ENCODE measurements at regions not wholly inside any gene's neighbourhood (a gene's known extent, or its start where the extent isn't known, plus 50 kb on each side); places are given as distances from the start of the nearest gene placed in this dataset.

- TF ChIP-seq CTCF (IDR thresholded peaks at IDR 0.05; ENCODE audit: low read depth, low read length), result no peak
Measured at GRCh38 chr13:22055259-22055658, 384.4 kb downstream of the FGF9 start.

GRCh38 chr13:22060187-22060586 lies 389.3 kb downstream of the FGF9 start:
- no peak for TF ChIP-seq CTCF (IDR thresholded peaks at IDR 0.05; ENCODE audit: low read depth, low read length)
- H3K4me3 ChIP-seq (ENCODE audit: low read depth, low read length), result no peak overlapping the region

More at GRCh38 chr13:22055259-22055658, 384.4 kb downstream of the FGF9 start:
- H3K4me3 ChIP-seq (ENCODE audit: low read depth, low read length), result no peak overlapping the region

- no peak overlapping the region for H3K4me3 ChIP-seq (ENCODE audit: low read depth, low read length)
- TF ChIP-seq CTCF (IDR thresholded peaks at IDR 0.05; ENCODE audit: low read depth, low read length), result no peak
Measured at GRCh38 chr13:22061371-22061805, 390.5 kb downstream of the FGF9 start.

- no peak for TF ChIP-seq CTCF (IDR thresholded peaks at IDR 0.05; ENCODE audit: low read depth, low read length)
- no peak overlapping the region for H3K4me3 ChIP-seq (ENCODE audit: low read depth, low read length)
Measured at GRCh38 chr13:22061806-22062391, 391.0 kb downstream of the FGF9 start.

GRCh38 chr13:22062478-22063205 lies 391.8 kb downstream of the FGF9 start:
- no peak for TF ChIP-seq CTCF (IDR thresholded peaks at IDR 0.05; ENCODE audit: low read depth, low read length)
- no peak overlapping the region for H3K4me3 ChIP-seq (ENCODE audit: low read depth, low read length)

GRCh38 chr13:22063416-22064124 lies 392.7 kb downstream of the FGF9 start:
- TF ChIP-seq CTCF (IDR thresholded peaks at IDR 0.05; ENCODE audit: low read depth, low read length), result no peak

More at GRCh38 chr13:22063416-22064124, 392.7 kb downstream of the FGF9 start:
- H3K4me3 ChIP-seq (ENCODE audit: low read depth, low read length), result no peak overlapping the region

Data from WI38 (cell line).